HFF-Myc (cell line): ENCODE measurements at regions not wholly inside any gene's neighbourhood (a gene's known extent, or its start where the extent isn't known, plus 50 kb on each side); places are given as distances from the start of the nearest gene placed in this dataset.

ENCODE experiments used
- DNase-seq: peaks from one replicate; pipeline ENCODE4 v3.0.0-alpha.2; 2011; ENCODE audit warnings: low read depth; ENCODE audit errors: extremely low read depth
- H3K4me3 ChIP-seq: replicated peaks from 2 replicates; pipeline ENCODE4 v1.5.1; 2011; ENCODE audit warnings: low read depth, mild to moderate bottlenecking, control low read depth, low read length
- TF ChIP-seq, protein P1 (sequence below): IDR thresholded peaks from 2 replicates; pipeline ENCODE4 v1.5.1; 2012; ENCODE audit warnings: mild to moderate bottlenecking, low read depth, low read length, control low read depth; ENCODE audit errors: missing control alignments

DNA sequence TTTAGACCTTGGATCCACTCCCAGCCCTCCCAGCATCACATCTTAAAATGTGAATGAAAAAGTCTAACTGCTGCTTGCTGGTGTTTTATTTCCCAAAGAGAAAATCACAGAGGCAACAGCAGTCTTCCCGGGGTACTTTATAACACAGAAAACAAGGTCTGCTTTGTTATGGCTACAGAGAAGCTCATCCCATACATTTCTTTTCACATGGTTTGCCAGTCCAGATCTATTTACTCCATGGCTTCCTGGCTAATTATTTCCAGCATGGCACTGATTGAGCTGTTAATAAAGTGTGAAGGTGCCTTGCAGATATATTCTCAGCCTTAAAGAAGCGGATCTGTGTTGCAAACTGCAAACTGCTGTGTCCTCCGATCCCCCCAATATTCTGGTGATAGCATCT is 466.1 kb upstream of the CFAP20DC start:
- TF ChIP-seq, protein P1, sequence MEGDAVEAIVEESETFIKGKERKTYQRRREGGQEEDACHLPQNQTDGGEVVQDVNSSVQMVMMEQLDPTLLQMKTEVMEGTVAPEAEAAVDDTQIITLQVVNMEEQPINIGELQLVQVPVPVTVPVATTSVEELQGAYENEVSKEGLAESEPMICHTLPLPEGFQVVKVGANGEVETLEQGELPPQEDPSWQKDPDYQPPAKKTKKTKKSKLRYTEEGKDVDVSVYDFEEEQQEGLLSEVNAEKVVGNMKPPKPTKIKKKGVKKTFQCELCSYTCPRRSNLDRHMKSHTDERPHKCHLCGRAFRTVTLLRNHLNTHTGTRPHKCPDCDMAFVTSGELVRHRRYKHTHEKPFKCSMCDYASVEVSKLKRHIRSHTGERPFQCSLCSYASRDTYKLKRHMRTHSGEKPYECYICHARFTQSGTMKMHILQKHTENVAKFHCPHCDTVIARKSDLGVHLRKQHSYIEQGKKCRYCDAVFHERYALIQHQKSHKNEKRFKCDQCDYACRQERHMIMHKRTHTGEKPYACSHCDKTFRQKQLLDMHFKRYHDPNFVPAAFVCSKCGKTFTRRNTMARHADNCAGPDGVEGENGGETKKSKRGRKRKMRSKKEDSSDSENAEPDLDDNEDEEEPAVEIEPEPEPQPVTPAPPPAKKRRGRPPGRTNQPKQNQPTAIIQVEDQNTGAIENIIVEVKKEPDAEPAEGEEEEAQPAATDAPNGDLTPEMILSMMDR: no peak
- DNase-seq: no peak
- H3K4me3 ChIP-seq: no peak overlapping the region

DNA sequence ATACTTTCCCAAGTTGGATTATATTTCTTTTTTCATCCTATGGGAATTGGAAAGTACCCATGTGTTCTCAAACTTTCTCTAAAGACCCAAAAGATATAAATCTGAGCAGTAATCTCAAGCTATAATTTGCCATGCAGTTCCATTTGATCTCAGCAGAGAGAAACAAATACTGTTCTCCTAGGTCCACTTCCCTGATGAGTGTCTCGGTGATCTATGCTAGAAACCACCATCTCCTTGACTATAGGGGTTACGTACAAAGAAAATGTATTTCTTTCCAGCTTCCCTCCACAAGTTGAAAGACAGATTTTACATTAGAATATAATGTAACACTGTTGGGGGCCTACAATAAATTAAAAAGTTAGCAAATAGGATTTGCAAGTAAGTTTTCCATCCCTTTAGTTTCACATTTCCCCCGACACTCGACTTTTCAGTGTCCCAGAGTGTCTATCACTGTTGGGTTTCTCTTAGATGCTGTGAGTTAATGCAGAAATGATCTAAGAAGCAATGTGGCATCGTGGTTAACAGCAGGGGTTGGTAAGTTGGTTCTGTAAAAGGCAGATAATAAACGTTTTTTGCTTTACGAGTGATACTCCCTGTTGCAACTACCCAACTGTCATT is 465.1 kb upstream of the CFAP20DC start:
- no peak for DNase-seq
- TF ChIP-seq, protein P1: no peak
- no peak overlapping the region for H3K4me3 ChIP-seq

DNA sequence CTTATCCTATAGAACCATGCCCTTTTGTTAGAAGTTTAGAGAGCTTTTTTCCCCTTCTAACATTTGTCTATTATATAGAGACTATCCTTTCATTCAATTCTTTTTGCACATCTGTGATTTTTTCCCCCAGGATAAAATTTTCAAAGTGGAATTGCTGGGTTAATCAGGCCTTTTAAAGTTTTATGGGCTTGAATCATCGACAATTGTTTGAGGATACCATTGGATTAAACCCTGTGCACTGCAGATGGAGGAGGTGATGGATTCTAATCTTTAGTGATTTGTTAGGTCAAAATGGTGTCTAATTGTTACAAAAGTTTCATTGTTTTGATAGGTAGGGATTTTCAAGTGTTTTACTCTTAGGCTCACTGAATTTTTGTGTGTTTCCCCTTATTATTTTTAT is 463.7 kb upstream of the CFAP20DC start:
- no peak overlapping the region for H3K4me3 ChIP-seq
- TF ChIP-seq, protein P1: no peak
- no peak for DNase-seq

DNA sequence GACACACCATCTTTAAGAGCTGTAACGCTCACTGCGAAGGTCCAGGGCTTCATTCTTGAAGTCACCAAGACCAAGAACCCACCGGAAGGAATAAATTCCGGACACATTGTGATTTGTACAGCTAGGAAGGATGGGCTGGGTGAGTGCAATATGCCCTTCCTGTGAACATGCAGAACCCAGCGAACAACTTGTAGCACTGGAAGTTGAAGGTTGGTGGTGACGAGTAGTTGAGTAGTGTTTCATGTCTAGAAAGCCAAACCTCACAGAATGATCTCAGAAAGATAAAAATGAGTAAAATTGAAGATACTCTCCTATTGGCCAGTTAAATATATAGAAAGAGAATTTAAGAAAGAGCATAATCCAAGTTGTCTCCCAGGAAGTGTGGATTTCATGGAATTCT is 462.2 kb upstream of the CFAP20DC start:
- DNase-seq: no peak
- no peak overlapping the region for H3K4me3 ChIP-seq
- TF ChIP-seq, protein P1: no peak

DNA sequence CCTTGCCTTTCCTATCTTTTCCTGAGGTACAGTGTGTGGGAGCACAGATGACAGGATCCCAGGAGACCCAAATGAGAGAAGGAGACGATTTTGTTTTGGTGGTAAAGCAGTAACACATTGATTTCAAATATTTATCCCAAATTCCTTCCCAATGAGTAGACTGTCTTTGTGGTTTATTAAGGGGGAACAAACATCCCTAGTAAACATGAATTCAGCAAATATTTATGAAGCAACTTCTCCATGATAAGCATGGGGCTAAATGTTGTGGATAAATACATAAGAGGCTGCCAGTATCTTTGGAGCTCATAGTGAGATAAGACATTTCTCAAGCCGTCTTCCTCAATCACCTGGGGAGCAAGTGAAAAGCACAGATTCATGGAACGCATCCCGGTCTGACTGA is 460.8 kb upstream of the CFAP20DC start:
- TF ChIP-seq, protein P1: no peak
- DNase-seq: no peak
- no peak overlapping the region for H3K4me3 ChIP-seq

DNA sequence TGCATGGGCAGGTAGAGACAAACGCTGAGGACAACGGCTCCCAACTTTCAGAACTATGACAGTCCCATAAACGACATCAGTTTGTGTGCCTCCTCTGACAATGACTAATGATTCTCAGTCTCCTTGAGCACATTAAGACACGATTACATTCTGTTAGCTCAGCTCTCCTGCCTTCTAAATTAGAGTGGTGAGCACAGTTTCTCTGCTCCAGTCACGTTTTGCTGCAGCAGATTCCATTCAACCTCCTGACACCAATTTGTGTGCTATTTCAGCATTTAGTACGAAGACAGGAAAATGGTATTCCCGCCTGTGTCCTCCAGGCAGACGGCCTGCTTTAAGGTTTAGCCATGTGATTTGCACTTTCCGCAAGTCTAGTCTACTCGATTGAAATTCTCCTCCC is 458.4 kb upstream of the CFAP20DC start:
- H3K4me3 ChIP-seq: no peak overlapping the region
- DNase-seq: no peak
- TF ChIP-seq, protein P1: no peak

DNA sequence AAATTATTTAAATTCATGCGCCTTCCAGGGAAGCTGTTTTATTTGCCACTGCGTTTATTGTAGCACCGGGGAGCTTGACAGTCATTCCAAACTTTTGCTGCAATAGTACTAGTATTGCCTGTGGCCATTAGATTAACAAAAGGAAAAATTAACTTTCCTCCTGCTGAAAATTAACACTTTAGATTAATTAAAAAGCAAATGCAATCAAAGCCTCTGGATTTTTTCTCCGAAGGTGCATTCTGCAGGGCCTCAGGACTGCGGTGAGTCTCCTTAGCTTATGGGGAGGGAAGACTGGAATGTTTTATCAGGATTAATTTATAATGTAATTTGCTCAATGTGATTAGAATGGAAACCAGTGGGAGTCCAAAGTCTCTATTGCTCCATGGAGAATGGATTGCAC is 456.4 kb upstream of the CFAP20DC start:
- no peak for DNase-seq
- no peak overlapping the region for H3K4me3 ChIP-seq
- TF ChIP-seq, protein P1: no peak
